ENCODE measurements at regions not wholly inside any gene's neighbourhood (a gene's known extent, or its start where the extent isn't known, plus 50 kb on each side); places are given as distances from the start of the nearest gene placed in this dataset.

GRCh38 chr16:88289001-88289400, 93.8 kb upstream of the ZNF469 start:
- TF ChIP-seq ZFX (IDR thresholded peaks at IDR 0.05) (no peak), CTCF (conservative IDR thresholded peaks at IDR 0.05) (no peak)
- H3K27ac ChIP-seq = no peak overlapping the region

- no peak overlapping the region for H3K27ac ChIP-seq
- TF ChIP-seq CTCF (conservative IDR thresholded peaks at IDR 0.05) (no peak), ZFX (IDR thresholded peaks at IDR 0.05) (no peak)
Measured at GRCh38 chr16:88289561-88289960, 93.2 kb upstream of the ZNF469 start.

DNA sequence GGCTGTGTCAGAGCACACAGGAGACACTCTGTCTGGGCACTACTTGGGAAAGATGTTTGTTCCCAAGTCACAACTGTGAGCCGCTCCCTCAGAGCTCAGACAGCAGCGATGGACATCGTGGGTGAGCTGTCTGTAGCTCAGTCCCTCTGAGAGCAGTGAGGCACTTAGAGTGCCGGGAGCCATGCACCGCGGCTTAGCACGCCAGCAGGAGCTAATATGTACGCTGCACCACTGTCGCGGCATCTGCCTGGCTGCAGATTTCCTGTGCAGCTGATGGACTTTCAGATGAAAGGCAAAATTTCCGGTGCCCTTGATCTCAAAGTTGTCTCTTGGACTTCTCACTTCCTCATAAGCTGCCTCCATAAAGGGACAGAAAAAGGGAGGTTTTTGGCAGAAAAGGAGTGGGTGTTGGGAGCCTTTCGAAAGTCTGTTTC, 92.8 kb upstream of the ZNF469 start:
- H3K27ac ChIP-seq = no peak overlapping the region
- no peak for TF ChIP-seq ZFX (IDR thresholded peaks at IDR 0.05)
- no peak for TF ChIP-seq CTCF (conservative IDR thresholded peaks at IDR 0.05)

DNA sequence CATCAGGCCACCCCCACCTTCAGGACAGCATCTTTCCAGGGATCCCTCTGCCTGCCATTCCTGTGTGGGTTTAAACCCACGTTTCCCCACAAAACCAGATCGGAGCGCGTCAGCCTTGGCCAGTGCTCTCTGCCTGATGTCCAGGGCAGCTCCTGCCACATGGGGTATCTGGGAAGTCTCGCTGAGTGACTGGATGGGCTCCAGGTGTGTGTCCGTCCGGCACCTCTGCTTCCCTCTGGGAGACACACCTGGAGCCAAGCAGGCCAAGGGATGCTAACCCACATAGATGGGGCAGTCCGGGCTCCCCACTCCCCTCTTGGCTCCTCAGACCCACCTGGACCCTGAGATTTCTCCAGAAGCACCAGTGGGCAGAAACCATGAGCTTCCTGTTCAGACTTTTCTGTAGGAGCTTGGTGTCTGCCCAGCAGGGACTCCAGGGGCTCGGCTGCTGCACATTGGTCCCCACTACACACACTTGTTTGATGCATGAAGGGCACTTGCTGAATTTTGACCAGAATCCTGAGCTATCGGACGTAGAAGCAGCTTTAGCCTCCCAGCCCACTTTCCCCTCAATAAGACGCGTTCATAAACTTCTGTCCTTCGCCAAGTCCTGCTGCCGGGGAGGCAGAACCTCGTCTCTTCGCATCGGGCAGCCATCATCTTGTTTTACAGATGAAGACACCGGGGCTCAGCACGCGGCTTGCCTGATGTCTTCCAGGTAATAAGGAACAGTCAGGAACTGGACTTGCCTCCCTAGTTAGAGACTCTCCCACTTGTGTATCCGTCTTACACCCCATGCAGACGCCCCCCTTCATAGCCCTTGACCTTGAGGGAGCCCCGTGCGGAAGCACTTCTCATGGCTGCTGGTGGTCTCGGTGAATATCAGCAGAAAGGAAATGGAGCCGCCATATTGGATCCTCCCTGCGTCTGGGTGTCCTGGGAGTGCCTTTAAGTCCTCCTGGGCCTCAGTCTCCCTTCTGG, 91.6 kb upstream of the ZNF469 start:
- no peak overlapping the region for H3K27ac ChIP-seq
- TF ChIP-seq ZFX (IDR thresholded peaks at IDR 0.05) (no peak), CTCF (conservative IDR thresholded peaks at IDR 0.05) (no peak)

- TF ChIP-seq CTCF (conservative IDR thresholded peaks at IDR 0.05) (no peak), ZFX (IDR thresholded peaks at IDR 0.05) (no peak)
- no peak overlapping the region for H3K27ac ChIP-seq
Measured at GRCh38 chr16:88292007-88292970, 90.5 kb upstream of the ZNF469 start.

DNA sequence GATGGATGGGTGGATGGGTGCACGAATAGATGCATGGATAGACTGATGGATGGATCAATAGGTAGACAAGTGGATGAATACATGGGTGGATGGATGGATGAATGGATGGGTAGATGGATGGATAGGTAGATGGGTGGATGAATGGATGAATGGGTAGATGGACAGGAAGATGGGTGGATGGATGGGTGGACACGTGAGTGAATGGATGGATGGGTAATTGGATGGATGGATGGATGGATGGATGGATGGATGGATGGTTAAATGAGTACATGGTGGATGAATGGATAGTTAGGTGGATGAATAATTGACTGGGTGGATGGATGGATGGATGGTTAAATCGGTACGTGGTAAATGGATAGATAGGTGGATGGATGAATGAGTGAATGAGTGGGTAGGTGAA, 89.7 kb upstream of the ZNF469 start:
- no peak for TF ChIP-seq ZFX (IDR thresholded peaks at IDR 0.05)
- TF ChIP-seq CTCF (conservative IDR thresholded peaks at IDR 0.05) = no peak
- H3K27ac ChIP-seq = no peak overlapping the region
